Tibial nerve (tissue), 3 donors: ENCODE measurements at regions not wholly inside any gene's neighbourhood (a gene's known extent, or its start where the extent isn't known, plus 50 kb on each side); places are given as distances from the start of the nearest gene placed in this dataset.

Experiments used
- CTCF ChIP-seq, 5 experiments: fragments of 200-600 bp in 3 of 5; fragments of 450-650 bp in 2 of 5; sonication (generic) in 3 of 5; IDR thresholded peaks; one replicate each; pipeline ENCODE4 v1.5.1; 2016 to 2019; ENCODE audit warnings: antibody characterized with exemption in 5 of 5, mild to moderate bottlenecking in 3 of 5, moderate library complexity in 2 of 5
- POLR2A ChIP-seq, 2 donors: fragments of 450-650 bp; IDR thresholded peaks; one replicate each; pipeline ENCODE4 v1.6.1; 2017; ENCODE audit warnings: antibody characterized with exemption in 2 of 2, mild to moderate bottlenecking in 2 of 2, moderate library complexity in 2 of 2

- TF ChIP-seq CTCF (IDR thresholded peaks at IDR 0.05) (no peak), POLR2A (IDR thresholded peaks at IDR 0.05) (no peak)
Observed at GRCh38 chr1:235025422-235025984, 103.1 kb downstream of the TOMM20 start.
